ENCODE measurements at regions not wholly inside any gene's neighbourhood (a gene's known extent, or its start where the extent isn't known, plus 50 kb on each side); places are given as distances from the start of the nearest gene placed in this dataset.

GRCh38 chr2:164039270-164039669 lies 303.5 kb upstream of the FIGN start:
- no peak for DNase-seq
- no peak for TF ChIP-seq POLR2A (IDR thresholded peaks at IDR 0.05; ENCODE audit: low read length)

GRCh38 chr2:164032995-164033394 lies 297.2 kb upstream of the FIGN start:
- DNase-seq, result no peak
- TF ChIP-seq GATA1 (IDR thresholded peaks at IDR 0.05; ENCODE audit: low read depth, low read length) (no peak), POLR2A (IDR thresholded peaks at IDR 0.05; ENCODE audit: low read length) (no peak)

GRCh38 chr2:164030623-164031022 lies 294.8 kb upstream of the FIGN start:
- DNase-seq, result no peak
- TF ChIP-seq POLR2A (IDR thresholded peaks at IDR 0.05; ENCODE audit: low read length) (no peak), GATA1 (IDR thresholded peaks at IDR 0.05; ENCODE audit: low read depth, low read length) (no peak)

- no peak for DNase-seq
- TF ChIP-seq POLR2A (IDR thresholded peaks at IDR 0.05; ENCODE audit: low read length), result no peak
- no peak for TF ChIP-seq GATA1 (IDR thresholded peaks at IDR 0.05; ENCODE audit: low read depth, low read length)
Observed at GRCh38 chr2:164028814-164029534, 293.2 kb upstream of the FIGN start.

- DNase-seq, result no peak
- TF ChIP-seq POLR2A (IDR thresholded peaks at IDR 0.05; ENCODE audit: low read length) (no peak), GATA1 (IDR thresholded peaks at IDR 0.05; ENCODE audit: low read depth, low read length) (no peak)
Observed at GRCh38 chr2:164024396-164024795, 288.6 kb upstream of the FIGN start.

- DNase-seq, result no peak
Observed at GRCh38 chr2:164023896-164024295, 288.1 kb upstream of the FIGN start.

GRCh38 chr2:164015328-164016123 lies 279.7 kb upstream of the FIGN start:
- TF ChIP-seq GATA1 (IDR thresholded peaks at IDR 0.05; ENCODE audit: low read depth, low read length) (no peak), POLR2A (IDR thresholded peaks at IDR 0.05; ENCODE audit: low read length) (no peak)
- DNase-seq, result no peak

More at GRCh38 chr2:164023896-164024295, 288.1 kb upstream of the FIGN start:
- TF ChIP-seq POLR2A (IDR thresholded peaks at IDR 0.05; ENCODE audit: low read length) (no peak), GATA1 (IDR thresholded peaks at IDR 0.05; ENCODE audit: low read depth, low read length) (no peak)

- TF ChIP-seq GATA1 (IDR thresholded peaks at IDR 0.05; ENCODE audit: low read depth, low read length) (no peak), POLR2A (IDR thresholded peaks at IDR 0.05; ENCODE audit: low read length) (no peak)
- DNase-seq, result no peak
Observed at GRCh38 chr2:164014791-164015190, 279.0 kb upstream of the FIGN start.

GRCh38 chr2:164014068-164014731 lies 278.4 kb upstream of the FIGN start:
- DNase-seq, result no peak
- no peak for TF ChIP-seq GATA1 (IDR thresholded peaks at IDR 0.05; ENCODE audit: low read depth, low read length)
- no peak for TF ChIP-seq POLR2A (IDR thresholded peaks at IDR 0.05; ENCODE audit: low read length)

GRCh38 chr2:164012581-164012980 lies 276.8 kb upstream of the FIGN start:
- DNase-seq, result no peak
- TF ChIP-seq POLR2A (IDR thresholded peaks at IDR 0.05; ENCODE audit: low read length) (no peak), GATA1 (IDR thresholded peaks at IDR 0.05; ENCODE audit: low read depth, low read length) (no peak)

- TF ChIP-seq GATA1 (IDR thresholded peaks at IDR 0.05; ENCODE audit: low read depth, low read length) (no peak), POLR2A (IDR thresholded peaks at IDR 0.05; ENCODE audit: low read length) (no peak)
- DNase-seq, result no peak
Observed at GRCh38 chr2:164009756-164010337, 274.0 kb upstream of the FIGN start.

GRCh38 chr2:164008752-164009151 lies 272.9 kb upstream of the FIGN start:
- TF ChIP-seq GATA1 (IDR thresholded peaks at IDR 0.05; ENCODE audit: low read depth, low read length) (no peak), POLR2A (IDR thresholded peaks at IDR 0.05; ENCODE audit: low read length) (no peak)
- no peak for DNase-seq

GRCh38 chr2:164006704-164007103 lies 270.9 kb upstream of the FIGN start:
- no peak for TF ChIP-seq GATA1 (IDR thresholded peaks at IDR 0.05; ENCODE audit: low read depth, low read length)
- TF ChIP-seq POLR2A (IDR thresholded peaks at IDR 0.05; ENCODE audit: low read length), result no peak
- DNase-seq, result no peak

- no peak for DNase-seq
- TF ChIP-seq POLR2A (IDR thresholded peaks at IDR 0.05; ENCODE audit: low read length), result no peak
- no peak for TF ChIP-seq GATA1 (IDR thresholded peaks at IDR 0.05; ENCODE audit: low read depth, low read length)
Observed at GRCh38 chr2:164000176-164000575, 264.4 kb upstream of the FIGN start.

Measured in erythroblast (primary cell).